GM23338 (cell line): ENCODE measurements at regions not wholly inside any gene's neighbourhood (a gene's known extent, or its start where the extent isn't known, plus 50 kb on each side); places are given as distances from the start of the nearest gene placed in this dataset.

ENCODE experiments used
- ATAC-seq: fragments of 200-7000 bp; cut with Tn5 transposase; 3 replicates; pipeline ENCODE4 v1.9.1; 2020
- DNase-seq: peaks from one replicate; pipeline ENCODE4 v3.0.0-alpha.2; 2015; ENCODE audit warnings: low spot score
- H2AFZ ChIP-seq: fragments of 200-600 bp; sonication (generic); 2 replicates; pipeline ENCODE4 v1.8.0; 2016; ENCODE audit warnings: antibody characterized with exemption, mild to moderate bottlenecking, moderate library complexity
- H3F3A ChIP-seq: fragments of 200-600 bp; sonication (generic); replicated peaks from 2 replicates; pipeline ENCODE4 v1.8.0; 2017; ENCODE audit warnings: antibody characterized with exemption, mixed run types, low read depth
- H3K27ac ChIP-seq: fragments of 200-600 bp; sonication (generic); 2 replicates; pipeline ENCODE4 v1.6.1; 2016; ENCODE audit warnings: low read depth
- H3K27me3 ChIP-seq: fragments of 200-600 bp; sonication (generic); 2 replicates; pipeline ENCODE4 v1.8.0; 2016; ENCODE audit warnings: mild to moderate bottlenecking, mixed run types, moderate library complexity; ENCODE audit not compliant: insufficient read depth
- H3K36me3 ChIP-seq: fragments of 200-600 bp; sonication (generic); 2 replicates; pipeline ENCODE4 v1.8.0; 2016; ENCODE audit warnings: mild to moderate bottlenecking; ENCODE audit not compliant: insufficient read depth
- H3K4me1 ChIP-seq: fragments of 200-600 bp; sonication (generic); 2 replicates; pipeline ENCODE4 v1.8.0; 2016; ENCODE audit warnings: mild to moderate bottlenecking, moderate library complexity; ENCODE audit not compliant: insufficient read depth
- H3K4me2 ChIP-seq: fragments of 200-600 bp; sonication (generic); 2 replicates; pipeline ENCODE4 v1.7.1; 2017; ENCODE audit warnings: mixed run types
- H3K4me3 ChIP-seq: fragments of 200-600 bp; sonication (generic); 2 replicates; pipeline ENCODE4 v1.6.1; 2016; ENCODE audit warnings: mixed run types
- H3K79me2 ChIP-seq: fragments of 200-600 bp; sonication (generic); replicated peaks from 2 replicates; pipeline ENCODE4 v1.8.0; 2017; ENCODE audit warnings: mild to moderate bottlenecking; ENCODE audit not compliant: insufficient read depth
- H3K9me2 ChIP-seq: fragments of 200-600 bp; sonication (generic); 2 replicates; pipeline ENCODE4 v1.8.0; 2017; ENCODE audit not compliant: insufficient read depth
- H4K20me1 ChIP-seq: fragments of 200-600 bp; sonication (generic); replicated peaks from 2 replicates; pipeline ENCODE4 v1.8.0; 2017; ENCODE audit warnings: mild to moderate bottlenecking; ENCODE audit not compliant: insufficient read depth
- H3K27ac Mint-ChIP-seq: 2 replicates; pipeline ENCODE4 v1.8.0; 2020; ENCODE audit warnings: inconsistent platforms, mild to moderate bottlenecking, moderate library complexity, mixed read lengths
- H3K27me3 Mint-ChIP-seq: 3 replicates; pipeline ENCODE4 v1.8.0; 2022; ENCODE audit warnings: low read depth, mild to moderate bottlenecking, moderate library complexity, mixed read lengths, inconsistent platforms; ENCODE audit not compliant: insufficient read depth, poor library complexity
- H3K36me3 Mint-ChIP-seq: 3 replicates; pipeline ENCODE4 v1.8.0; 2021; ENCODE audit warnings: low read depth, mild to moderate bottlenecking, inconsistent platforms, moderate library complexity, mixed read lengths
- H3K4me1 Mint-ChIP-seq: 3 replicates; pipeline ENCODE4 v1.8.0; 2020; ENCODE audit warnings: mild to moderate bottlenecking, inconsistent platforms, mixed read lengths
- H3K4me3 Mint-ChIP-seq: 3 replicates; pipeline ENCODE4 v1.8.0; 2021; ENCODE audit warnings: moderate library complexity, mild to moderate bottlenecking, inconsistent platforms, mixed read lengths
- H3K9me3 Mint-ChIP-seq: 3 replicates; pipeline ENCODE4 v1.8.0; 2020; ENCODE audit warnings: moderate library complexity, mild to moderate bottlenecking, inconsistent platforms, mixed read lengths
- CREB1 ChIP-seq: fragments of 250-450 bp; sonication (Bioruptor Pico); IDR thresholded peaks from 2 replicates; pipeline ENCODE4 v1.5.0; 2020; ENCODE audit warnings: low read depth, mild to moderate bottlenecking, moderate library complexity
- EZH2 ChIP-seq: fragments of 200-600 bp; sonication (generic); IDR thresholded peaks from one replicate; pipeline ENCODE4 v1.8.0; 2017; ENCODE audit warnings: antibody characterized with exemption, mild to moderate bottlenecking, low read depth; ENCODE audit not compliant: unreplicated experiment
- EZH2phosphoT487 ChIP-seq: fragments of 200-600 bp; sonication (generic); IDR thresholded peaks from one replicate; pipeline ENCODE4 v1.8.1; 2018; ENCODE audit warnings: antibody characterized with exemption; ENCODE audit not compliant: unreplicated experiment
- JUNB ChIP-seq: IDR thresholded peaks from one replicate; pipeline ENCODE4 v1.6.1; 2016; ENCODE audit warnings: antibody characterized with exemption; ENCODE audit not compliant: unreplicated experiment
- NANOG ChIP-seq: IDR thresholded peaks from 2 replicates; pipeline ENCODE4 v1.6.1; 2016; ENCODE audit warnings: antibody characterized with exemption, borderline replicate concordance
- POLR2AphosphoS5 ChIP-seq: IDR thresholded peaks from 2 replicates; pipeline ENCODE4 v1.6.1; 2016; ENCODE audit warnings: antibody characterized with exemption, low read depth
- STAT1 ChIP-seq: IDR thresholded peaks from one replicate; pipeline ENCODE4 v1.6.1; 2016; ENCODE audit warnings: antibody characterized with exemption; ENCODE audit not compliant: unreplicated experiment
- ZNF114 ChIP-seq: fragments of 250-450 bp; sonication (Bioruptor Pico); IDR thresholded peaks from 2 replicates; pipeline ENCODE4 v1.5.0; 2020; ENCODE audit warnings: mild to moderate bottlenecking, moderate library complexity
- ZNF331 ChIP-seq: fragments of 250-450 bp; sonication (Bioruptor Pico); IDR thresholded peaks from 2 replicates; pipeline ENCODE4 v1.5.0; 2020; ENCODE audit warnings: low read depth, mild to moderate bottlenecking, moderate library complexity
- TF ChIP-seq, protein P1 (sequence below): IDR thresholded peaks from one replicate; pipeline ENCODE4 v1.6.1; 2018; ENCODE audit warnings: antibody characterized with exemption; ENCODE audit not compliant: unreplicated experiment
- TF ChIP-seq, protein P2 (sequence below): IDR thresholded peaks from 2 replicates; pipeline ENCODE4 v1.6.1; 2016; ENCODE audit warnings: antibody characterized with exemption
- TF ChIP-seq, protein P3 (sequence below): fragments of 250-450 bp; sonication (Bioruptor Pico); IDR thresholded peaks from 2 replicates; pipeline ENCODE4 v1.5.0; 2020; ENCODE audit warnings: mild to moderate bottlenecking, moderate library complexity
- TF ChIP-seq, protein P4 (sequence below), 2 experiments: fragments of 200-600 bp in 1 of 2; sonication (generic) in 1 of 2; conservative IDR thresholded peaks; 2 replicates each; pipeline versions ENCODE4 v1.5.1 to v1.6.1; 2016 to 2017; ENCODE audit warnings: antibody characterized with exemption in 2 of 2, low read depth in 2 of 2, mild to moderate bottlenecking in 2 of 2, moderate library complexity in 1 of 2

DNA sequence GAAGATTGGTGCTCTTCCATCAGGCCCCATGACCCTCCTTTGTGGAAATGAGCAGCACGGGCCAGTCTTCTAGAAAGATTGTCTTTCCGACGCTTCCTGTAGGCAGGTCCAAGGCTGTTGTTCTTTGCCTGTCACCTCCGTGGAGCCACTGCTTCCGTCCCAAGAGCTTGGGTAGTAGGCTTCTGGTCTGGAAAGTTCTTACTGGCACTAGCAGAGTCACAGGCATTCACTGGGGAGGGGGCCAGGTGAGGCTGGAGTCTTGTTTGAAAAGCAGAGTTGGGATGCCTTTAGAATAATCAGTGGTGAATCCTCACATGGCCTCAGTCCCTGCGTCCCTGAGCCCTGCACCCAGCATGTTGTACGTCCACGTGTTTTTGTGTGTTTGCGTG is 76.2 kb upstream of the ADPGK start:
- ATAC-seq (no peak), DNase-seq (no peak)
- Histone ChIP-seq H3K27ac (no peak overlapping the region), H3K9me2 (0 out of 2 replicates have a peak, but pooled peaks cover 7% of the 10 kb centered on the region), H3K27me3 (no peaks in the 10 kb centered on the region), H2AFZ (peak overlapping the region; percentile 32; the same call in 1 of the 2 replicates), H4K20me1 (no peaks in the 10 kb centered on the region), H3F3A (no peaks in the 10 kb centered on the region), H3K4me1 (no peaks in the 10 kb centered on the region), H3K4me3 (no peak overlapping the region), H3K36me3 (no peaks in the 10 kb centered on the region), H3K4me2 (no peak overlapping the region), H3K79me2 (no peaks in the 10 kb centered on the region)
- no peak overlapping the region for H3K4me3 Mint-ChIP-seq
- peaks cover 2% of the 10 kb centered on the region for H3K27me3 Mint-ChIP-seq
- no peaks in the 10 kb centered on the region for H3K4me1 Mint-ChIP-seq
- H3K9me3 Mint-ChIP-seq: no peaks in the 10 kb centered on the region
- H3K36me3 Mint-ChIP-seq: no peaks in the 10 kb centered on the region
- TF ChIP-seq EZH2 (no peak), JUNB (no peak), CREB1 (CRISPR knock-in tag) (no peak), STAT1 (no peak), ZNF331 (CRISPR knock-in tag) (no peak), ZNF114 (CRISPR knock-in tag) (no peak), POLR2AphosphoS5 (no peak), NANOG (no peak), EZH2phosphoT487 (no peak)
- TF ChIP-seq, protein P1, sequence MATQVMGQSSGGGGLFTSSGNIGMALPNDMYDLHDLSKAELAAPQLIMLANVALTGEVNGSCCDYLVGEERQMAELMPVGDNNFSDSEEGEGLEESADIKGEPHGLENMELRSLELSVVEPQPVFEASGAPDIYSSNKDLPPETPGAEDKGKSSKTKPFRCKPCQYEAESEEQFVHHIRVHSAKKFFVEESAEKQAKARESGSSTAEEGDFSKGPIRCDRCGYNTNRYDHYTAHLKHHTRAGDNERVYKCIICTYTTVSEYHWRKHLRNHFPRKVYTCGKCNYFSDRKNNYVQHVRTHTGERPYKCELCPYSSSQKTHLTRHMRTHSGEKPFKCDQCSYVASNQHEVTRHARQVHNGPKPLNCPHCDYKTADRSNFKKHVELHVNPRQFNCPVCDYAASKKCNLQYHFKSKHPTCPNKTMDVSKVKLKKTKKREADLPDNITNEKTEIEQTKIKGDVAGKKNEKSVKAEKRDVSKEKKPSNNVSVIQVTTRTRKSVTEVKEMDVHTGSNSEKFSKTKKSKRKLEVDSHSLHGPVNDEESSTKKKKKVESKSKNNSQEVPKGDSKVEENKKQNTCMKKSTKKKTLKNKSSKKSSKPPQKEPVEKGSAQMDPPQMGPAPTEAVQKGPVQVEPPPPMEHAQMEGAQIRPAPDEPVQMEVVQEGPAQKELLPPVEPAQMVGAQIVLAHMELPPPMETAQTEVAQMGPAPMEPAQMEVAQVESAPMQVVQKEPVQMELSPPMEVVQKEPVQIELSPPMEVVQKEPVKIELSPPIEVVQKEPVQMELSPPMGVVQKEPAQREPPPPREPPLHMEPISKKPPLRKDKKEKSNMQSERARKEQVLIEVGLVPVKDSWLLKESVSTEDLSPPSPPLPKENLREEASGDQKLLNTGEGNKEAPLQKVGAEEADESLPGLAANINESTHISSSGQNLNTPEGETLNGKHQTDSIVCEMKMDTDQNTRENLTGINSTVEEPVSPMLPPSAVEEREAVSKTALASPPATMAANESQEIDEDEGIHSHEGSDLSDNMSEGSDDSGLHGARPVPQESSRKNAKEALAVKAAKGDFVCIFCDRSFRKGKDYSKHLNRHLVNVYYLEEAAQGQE: no peak
- TF ChIP-seq, protein P2, sequence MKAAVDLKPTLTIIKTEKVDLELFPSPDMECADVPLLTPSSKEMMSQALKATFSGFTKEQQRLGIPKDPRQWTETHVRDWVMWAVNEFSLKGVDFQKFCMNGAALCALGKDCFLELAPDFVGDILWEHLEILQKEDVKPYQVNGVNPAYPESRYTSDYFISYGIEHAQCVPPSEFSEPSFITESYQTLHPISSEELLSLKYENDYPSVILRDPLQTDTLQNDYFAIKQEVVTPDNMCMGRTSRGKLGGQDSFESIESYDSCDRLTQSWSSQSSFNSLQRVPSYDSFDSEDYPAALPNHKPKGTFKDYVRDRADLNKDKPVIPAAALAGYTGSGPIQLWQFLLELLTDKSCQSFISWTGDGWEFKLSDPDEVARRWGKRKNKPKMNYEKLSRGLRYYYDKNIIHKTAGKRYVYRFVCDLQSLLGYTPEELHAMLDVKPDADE: no peak
- TF ChIP-seq, protein P3, sequence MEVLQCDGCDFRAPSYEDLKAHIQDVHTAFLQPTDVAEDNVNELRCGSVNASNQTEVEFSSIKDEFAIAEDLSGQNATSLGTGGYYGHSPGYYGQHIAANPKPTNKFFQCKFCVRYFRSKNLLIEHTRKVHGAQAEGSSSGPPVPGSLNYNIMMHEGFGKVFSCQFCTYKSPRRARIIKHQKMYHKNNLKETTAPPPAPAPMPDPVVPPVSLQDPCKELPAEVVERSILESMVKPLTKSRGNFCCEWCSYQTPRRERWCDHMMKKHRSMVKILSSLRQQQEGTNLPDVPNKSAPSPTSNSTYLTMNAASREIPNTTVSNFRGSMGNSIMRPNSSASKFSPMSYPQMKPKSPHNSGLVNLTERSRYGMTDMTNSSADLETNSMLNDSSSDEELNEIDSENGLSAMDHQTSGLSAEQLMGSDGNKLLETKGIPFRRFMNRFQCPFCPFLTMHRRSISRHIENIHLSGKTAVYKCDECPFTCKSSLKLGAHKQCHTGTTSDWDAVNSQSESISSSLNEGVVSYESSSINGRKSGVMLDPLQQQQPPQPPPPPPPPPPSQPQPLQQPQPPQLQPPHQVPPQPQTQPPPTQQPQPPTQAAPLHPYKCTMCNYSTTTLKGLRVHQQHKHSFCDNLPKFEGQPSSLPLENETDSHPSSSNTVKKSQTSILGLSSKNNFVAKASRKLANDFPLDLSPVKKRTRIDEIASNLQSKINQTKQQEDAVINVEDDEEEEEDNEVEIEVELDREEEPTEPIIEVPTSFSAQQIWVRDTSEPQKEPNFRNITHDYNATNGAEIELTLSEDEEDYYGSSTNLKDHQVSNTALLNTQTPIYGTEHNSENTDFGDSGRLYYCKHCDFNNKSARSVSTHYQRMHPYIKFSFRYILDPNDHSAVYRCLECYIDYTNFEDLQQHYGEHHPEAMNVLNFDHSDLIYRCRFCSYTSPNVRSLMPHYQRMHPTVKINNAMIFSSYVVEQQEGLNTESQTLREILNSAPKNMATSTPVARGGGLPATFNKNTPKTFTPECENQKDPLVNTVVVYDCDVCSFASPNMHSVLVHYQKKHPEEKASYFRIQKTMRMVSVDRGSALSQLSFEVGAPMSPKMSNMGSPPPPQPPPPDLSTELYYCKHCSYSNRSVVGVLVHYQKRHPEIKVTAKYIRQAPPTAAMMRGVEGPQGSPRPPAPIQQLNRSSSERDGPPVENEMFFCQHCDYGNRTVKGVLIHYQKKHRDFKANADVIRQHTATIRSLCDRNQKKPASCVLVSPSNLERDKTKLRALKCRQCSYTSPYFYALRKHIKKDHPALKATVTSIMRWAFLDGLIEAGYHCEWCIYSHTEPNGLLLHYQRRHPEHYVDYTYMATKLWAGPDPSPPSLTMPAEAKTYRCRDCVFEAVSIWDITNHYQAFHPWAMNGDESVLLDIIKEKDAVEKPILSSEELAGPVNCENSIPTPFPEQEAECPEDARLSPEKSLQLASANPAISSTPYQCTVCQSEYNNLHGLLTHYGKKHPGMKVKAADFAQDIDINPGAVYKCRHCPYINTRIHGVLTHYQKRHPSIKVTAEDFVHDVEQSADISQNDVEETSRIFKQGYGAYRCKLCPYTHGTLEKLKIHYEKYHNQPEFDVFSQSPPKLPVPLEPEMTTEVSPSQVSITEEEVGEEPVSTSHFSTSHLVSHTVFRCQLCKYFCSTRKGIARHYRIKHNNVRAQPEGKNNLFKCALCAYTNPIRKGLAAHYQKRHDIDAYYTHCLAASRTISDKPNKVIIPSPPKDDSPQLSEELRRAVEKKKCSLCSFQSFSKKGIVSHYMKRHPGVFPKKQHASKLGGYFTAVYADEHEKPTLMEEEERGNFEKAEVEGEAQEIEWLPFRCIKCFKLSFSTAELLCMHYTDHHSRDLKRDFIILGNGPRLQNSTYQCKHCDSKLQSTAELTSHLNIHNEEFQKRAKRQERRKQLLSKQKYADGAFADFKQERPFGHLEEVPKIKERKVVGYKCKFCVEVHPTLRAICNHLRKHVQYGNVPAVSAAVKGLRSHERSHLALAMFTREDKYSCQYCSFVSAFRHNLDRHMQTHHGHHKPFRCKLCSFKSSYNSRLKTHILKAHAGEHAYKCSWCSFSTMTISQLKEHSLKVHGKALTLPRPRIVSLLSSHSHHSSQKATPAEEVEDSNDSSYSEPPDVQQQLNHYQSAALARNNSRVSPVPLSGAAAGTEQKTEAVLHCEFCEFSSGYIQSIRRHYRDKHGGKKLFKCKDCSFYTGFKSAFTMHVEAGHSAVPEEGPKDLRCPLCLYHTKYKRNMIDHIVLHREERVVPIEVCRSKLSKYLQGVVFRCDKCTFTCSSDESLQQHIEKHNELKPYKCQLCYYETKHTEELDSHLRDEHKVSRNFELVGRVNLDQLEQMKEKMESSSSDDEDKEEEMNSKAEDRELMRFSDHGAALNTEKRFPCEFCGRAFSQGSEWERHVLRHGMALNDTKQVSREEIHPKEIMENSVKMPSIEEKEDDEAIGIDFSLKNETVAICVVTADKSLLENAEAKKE (CRISPR knock-in tag): no peak
- TF ChIP-seq, protein P4, sequence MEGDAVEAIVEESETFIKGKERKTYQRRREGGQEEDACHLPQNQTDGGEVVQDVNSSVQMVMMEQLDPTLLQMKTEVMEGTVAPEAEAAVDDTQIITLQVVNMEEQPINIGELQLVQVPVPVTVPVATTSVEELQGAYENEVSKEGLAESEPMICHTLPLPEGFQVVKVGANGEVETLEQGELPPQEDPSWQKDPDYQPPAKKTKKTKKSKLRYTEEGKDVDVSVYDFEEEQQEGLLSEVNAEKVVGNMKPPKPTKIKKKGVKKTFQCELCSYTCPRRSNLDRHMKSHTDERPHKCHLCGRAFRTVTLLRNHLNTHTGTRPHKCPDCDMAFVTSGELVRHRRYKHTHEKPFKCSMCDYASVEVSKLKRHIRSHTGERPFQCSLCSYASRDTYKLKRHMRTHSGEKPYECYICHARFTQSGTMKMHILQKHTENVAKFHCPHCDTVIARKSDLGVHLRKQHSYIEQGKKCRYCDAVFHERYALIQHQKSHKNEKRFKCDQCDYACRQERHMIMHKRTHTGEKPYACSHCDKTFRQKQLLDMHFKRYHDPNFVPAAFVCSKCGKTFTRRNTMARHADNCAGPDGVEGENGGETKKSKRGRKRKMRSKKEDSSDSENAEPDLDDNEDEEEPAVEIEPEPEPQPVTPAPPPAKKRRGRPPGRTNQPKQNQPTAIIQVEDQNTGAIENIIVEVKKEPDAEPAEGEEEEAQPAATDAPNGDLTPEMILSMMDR (conservative IDR thresholded peaks at IDR 0.05; ENCODE audit: low read depth in 2 of 2): no peak
- no peak overlapping the region for H3K27ac Mint-ChIP-seq
